ENCODE measurements at regions not wholly inside any gene's neighbourhood (a gene's known extent, or its start where the extent isn't known, plus 50 kb on each side); places are given as distances from the start of the nearest gene placed in this dataset.
A peak's percentile ranks its signal among the peaks of the same experiment; 100 is the strongest.

DNA sequence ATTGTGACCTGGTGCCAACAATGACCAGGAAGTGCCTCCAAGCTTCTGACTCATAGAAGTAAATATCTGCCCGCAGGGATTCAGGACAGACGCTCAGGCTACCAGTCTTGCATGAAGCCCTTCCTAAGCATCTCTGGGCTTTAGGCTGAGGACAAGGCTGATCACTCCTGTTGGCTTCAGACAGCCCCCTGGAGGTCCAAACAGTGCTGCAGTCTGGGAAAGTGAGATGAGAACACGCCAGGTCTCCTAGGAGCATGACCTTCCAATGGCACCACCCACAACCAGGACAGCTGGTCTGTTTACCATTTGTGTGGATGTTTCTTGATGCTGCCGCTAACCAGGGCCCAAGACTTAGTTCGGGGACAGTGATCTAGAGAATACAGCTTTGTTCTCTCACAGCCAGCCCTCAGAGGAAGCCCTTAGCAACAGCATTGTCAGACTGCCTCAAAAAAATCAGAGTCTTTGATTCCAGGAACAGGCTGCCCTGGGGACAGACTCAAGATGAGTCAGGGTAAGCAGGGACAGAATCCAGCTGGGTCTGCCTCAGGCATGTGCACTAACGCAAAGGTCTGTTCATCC is 111.2 kb downstream of the ZNF280B start (continued):
- TF ChIP-seq ZNF598 (CRISPR knock-in tag; IDR thresholded peaks at IDR 0.05; ENCODE audit: borderline replicate concordance) (no peak), CCAR2 (optimal IDR thresholded peaks at IDR 0.05; ENCODE audit: low read depth, low read length) (no peak), HMGA1 (CRISPR knock-in tag; conservative IDR thresholded peaks at IDR 0.05) (no peak), MLXIP (CRISPR knock-in tag; IDR thresholded peaks at IDR 0.05; ENCODE audit: borderline replicate concordance) (no peak), ZNF749 (CRISPR knock-in tag; IDR thresholded peaks at IDR 0.05; ENCODE audit: borderline replicate concordance) (no peak), SALL1 (CRISPR knock-in tag; IDR thresholded peaks at IDR 0.05) (0 out of 2 replicates have a peak, but pooled peaks have one; percentile 11), HNRNPUL1 (IDR thresholded peaks at IDR 0.05; ENCODE audit: low read depth, low read length) (no peak), ZBTB43 (CRISPR knock-in tag; conservative IDR thresholded peaks at IDR 0.05) (no peak), ZNF292 (CRISPR knock-in tag; IDR thresholded peaks at IDR 0.05; ENCODE audit: borderline replicate concordance, low read depth) (no peak)
- TF ChIP-seq, protein P1, sequence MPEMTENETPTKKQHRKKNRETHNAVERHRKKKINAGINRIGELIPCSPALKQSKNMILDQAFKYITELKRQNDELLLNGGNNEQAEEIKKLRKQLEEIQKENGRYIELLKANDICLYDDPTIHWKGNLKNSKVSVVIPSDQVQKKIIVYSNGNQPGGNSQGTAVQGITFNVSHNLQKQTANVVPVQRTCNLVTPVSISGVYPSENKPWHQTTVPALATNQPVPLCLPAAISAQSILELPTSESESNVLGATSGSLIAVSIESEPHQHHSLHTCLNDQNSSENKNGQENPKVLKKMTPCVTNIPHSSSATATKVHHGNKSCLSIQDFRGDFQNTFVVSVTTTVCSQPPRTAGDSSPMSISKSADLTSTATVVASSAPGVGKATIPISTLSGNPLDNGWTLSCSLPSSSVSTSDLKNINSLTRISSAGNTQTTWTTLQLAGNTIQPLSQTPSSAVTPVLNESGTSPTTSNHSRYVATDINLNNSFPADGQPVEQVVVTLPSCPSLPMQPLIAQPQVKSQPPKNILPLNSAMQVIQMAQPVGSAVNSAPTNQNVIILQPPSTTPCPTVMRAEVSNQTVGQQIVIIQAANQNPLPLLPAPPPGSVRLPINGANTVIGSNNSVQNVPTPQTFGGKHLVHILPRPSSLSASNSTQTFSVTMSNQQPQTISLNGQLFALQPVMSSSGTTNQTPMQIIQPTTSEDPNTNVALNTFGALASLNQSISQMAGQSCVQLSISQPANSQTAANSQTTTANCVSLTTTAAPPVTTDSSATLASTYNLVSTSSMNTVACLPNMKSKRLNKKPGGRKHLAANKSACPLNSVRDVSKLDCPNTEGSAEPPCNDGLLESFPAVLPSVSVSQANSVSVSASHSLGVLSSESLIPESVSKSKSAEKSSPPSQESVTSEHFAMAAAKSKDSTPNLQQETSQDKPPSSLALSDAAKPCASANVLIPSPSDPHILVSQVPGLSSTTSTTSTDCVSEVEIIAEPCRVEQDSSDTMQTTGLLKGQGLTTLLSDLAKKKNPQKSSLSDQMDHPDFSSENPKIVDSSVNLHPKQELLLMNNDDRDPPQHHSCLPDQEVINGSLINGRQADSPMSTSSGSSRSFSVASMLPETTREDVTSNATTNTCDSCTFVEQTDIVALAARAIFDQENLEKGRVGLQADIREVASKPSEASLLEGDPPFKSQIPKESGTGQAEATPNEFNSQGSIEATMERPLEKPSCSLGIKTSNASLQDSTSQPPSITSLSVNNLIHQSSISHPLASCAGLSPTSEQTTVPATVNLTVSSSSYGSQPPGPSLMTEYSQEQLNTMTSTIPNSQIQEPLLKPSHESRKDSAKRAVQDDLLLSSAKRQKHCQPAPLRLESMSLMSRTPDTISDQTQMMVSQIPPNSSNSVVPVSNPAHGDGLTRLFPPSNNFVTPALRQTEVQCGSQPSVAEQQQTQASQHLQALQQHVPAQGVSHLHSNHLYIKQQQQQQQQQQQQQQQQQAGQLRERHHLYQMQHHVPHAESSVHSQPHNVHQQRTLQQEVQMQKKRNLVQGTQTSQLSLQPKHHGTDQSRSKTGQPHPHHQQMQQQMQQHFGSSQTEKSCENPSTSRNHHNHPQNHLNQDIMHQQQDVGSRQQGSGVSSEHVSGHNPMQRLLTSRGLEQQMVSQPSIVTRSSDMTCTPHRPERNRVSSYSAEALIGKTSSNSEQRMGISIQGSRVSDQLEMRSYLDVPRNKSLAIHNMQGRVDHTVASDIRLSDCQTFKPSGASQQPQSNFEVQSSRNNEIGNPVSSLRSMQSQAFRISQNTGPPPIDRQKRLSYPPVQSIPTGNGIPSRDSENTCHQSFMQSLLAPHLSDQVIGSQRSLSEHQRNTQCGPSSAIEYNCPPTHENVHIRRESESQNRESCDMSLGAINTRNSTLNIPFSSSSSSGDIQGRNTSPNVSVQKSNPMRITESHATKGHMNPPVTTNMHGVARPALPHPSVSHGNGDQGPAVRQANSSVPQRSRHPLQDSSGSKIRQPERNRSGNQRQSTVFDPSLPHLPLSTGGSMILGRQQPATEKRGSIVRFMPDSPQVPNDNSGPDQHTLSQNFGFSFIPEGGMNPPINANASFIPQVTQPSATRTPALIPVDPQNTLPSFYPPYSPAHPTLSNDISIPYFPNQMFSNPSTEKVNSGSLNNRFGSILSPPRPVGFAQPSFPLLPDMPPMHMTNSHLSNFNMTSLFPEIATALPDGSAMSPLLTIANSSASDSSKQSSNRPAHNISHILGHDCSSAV (CRISPR knock-in tag; IDR thresholded peaks at IDR 0.05; ENCODE audit: borderline replicate concordance): no peak
- TF ChIP-seq, protein P2, sequence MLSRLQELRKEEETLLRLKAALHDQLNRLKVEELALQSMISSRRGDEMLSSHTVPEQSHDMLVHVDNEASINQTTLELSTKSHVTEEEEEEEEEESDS (CRISPR knock-in tag; IDR thresholded peaks at IDR 0.05; ENCODE audit: borderline replicate concordance): no peak
- TF ChIP-seq, protein P3, sequence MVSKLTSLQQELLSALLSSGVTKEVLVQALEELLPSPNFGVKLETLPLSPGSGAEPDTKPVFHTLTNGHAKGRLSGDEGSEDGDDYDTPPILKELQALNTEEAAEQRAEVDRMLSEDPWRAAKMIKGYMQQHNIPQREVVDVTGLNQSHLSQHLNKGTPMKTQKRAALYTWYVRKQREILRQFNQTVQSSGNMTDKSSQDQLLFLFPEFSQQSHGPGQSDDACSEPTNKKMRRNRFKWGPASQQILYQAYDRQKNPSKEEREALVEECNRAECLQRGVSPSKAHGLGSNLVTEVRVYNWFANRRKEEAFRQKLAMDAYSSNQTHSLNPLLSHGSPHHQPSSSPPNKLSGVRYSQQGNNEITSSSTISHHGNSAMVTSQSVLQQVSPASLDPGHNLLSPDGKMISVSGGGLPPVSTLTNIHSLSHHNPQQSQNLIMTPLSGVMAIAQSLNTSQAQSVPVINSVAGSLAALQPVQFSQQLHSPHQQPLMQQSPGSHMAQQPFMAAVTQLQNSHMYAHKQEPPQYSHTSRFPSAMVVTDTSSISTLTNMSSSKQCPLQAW (CRISPR knock-in tag; IDR thresholded peaks at IDR 0.05): 0 out of 2 replicates have a peak, but pooled peaks have one; percentile 38

Measured in HepG2 (cell line).